Uterus (tissue), 2 donors: ENCODE measurements at regions not wholly inside any gene's neighbourhood (a gene's known extent, or its start where the extent isn't known, plus 50 kb on each side); places are given as distances from the start of the nearest gene placed in this dataset.

ENCODE experiments used
- POLR2A ChIP-seq, 2 donors: fragments of 450-650 bp; IDR thresholded peaks; one replicate each; pipeline ENCODE4 v1.6.1; 2016; ENCODE audit warnings: antibody characterized with exemption in 2 of 2, mild to moderate bottlenecking in 1 of 2, moderate library complexity in 1 of 2
- TF ChIP-seq, protein P1 (sequence below), 4 experiments: fragments of 200-600 bp in 2 of 4; fragments of 450-650 bp in 2 of 4; sonication (generic) in 2 of 4; IDR thresholded peaks; one replicate each; pipeline ENCODE4 v1.5.1; 2016 to 2019; ENCODE audit warnings: antibody characterized with exemption in 4 of 4, mild to moderate bottlenecking in 2 of 4, moderate library complexity in 1 of 4

DNA sequence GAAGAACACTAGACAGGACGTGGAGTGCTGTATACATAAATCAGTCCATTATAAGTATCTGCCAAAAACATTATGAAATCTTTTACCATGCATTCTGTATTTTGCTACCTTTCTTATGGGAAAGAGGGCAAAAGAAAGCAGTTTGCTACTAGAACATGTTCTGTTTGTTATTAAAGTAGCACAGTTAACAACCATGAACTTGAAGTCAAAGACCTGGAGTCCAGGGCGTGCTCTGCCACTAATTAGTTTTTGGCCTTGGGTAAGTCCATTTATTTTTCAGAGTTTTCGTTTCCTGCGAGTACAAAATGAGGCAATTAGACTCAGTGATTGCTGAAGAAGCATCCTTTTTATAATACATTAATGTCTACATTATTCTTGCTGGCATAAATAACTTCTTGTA lies 143.3 kb upstream of the AGTR1 start:
- TF ChIP-seq POLR2A (IDR thresholded peaks at IDR 0.05): no peak
- TF ChIP-seq, protein P1, sequence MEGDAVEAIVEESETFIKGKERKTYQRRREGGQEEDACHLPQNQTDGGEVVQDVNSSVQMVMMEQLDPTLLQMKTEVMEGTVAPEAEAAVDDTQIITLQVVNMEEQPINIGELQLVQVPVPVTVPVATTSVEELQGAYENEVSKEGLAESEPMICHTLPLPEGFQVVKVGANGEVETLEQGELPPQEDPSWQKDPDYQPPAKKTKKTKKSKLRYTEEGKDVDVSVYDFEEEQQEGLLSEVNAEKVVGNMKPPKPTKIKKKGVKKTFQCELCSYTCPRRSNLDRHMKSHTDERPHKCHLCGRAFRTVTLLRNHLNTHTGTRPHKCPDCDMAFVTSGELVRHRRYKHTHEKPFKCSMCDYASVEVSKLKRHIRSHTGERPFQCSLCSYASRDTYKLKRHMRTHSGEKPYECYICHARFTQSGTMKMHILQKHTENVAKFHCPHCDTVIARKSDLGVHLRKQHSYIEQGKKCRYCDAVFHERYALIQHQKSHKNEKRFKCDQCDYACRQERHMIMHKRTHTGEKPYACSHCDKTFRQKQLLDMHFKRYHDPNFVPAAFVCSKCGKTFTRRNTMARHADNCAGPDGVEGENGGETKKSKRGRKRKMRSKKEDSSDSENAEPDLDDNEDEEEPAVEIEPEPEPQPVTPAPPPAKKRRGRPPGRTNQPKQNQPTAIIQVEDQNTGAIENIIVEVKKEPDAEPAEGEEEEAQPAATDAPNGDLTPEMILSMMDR (IDR thresholded peaks at IDR 0.05): no peak
